CMK (cell line): ENCODE measurements at regions not wholly inside any gene's neighbourhood (a gene's known extent, or its start where the extent isn't known, plus 50 kb on each side); places are given as distances from the start of the nearest gene placed in this dataset.

Experiments
- DNase-seq: peaks from one replicate; pipeline ENCODE4 v3.0.0-alpha.2; 2010; ENCODE audit warnings: low read depth

GRCh38 chr3:159127021-159127392 is 325.2 kb downstream of the MFSD1 start:
- DNase-seq, result no peak

GRCh38 chr3:159128628-159129027 is 326.8 kb downstream of the MFSD1 start:
- no peak for DNase-seq

DNA sequence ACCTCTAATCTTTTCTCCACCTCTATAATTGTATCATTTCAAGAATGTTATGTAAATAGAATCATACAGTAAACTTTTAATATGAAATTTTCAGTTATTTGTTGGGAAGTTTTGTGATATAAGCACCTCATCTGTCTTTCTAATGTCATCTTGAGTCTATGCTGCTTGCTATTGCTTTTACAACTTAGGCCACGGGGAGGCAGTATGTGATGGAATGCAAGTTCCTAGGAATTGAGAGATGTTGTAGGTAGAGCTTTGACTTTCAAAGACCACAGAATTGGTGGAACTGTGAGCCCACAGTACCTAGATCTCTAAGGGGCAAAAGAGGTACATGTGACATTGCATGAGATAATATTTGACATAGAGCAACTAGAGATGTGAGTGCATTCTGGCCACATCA is 328.3 kb downstream of the MFSD1 start:
- no peak for DNase-seq

- no peak for DNase-seq
Measured at GRCh38 chr3:159131376-159131775, 329.5 kb downstream of the MFSD1 start.

DNA sequence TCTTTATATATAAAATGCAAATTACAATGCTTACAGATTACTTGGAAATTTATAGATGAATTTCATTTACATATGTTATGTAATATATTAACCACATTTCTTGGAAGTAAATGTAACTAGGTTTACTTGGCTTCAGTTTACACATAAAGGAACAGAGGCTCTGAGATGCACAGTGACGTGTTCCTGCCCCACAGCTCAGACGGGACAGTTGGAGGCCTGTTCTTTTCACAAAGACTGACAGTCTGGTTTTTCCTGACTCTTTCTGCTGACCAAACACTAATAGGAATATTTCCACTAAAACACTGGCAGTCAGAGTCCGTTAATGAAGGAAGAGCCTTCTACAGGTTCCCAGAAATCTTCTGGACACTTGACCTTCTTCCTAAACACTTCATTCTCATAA is 336.1 kb downstream of the MFSD1 start:
- DNase-seq, result no peak

- no peak for DNase-seq
Measured at GRCh38 chr3:159139326-159139725, 337.5 kb downstream of the MFSD1 start.

- no peak for DNase-seq
Measured at GRCh38 chr3:159144472-159144871, 342.6 kb downstream of the MFSD1 start.

DNA sequence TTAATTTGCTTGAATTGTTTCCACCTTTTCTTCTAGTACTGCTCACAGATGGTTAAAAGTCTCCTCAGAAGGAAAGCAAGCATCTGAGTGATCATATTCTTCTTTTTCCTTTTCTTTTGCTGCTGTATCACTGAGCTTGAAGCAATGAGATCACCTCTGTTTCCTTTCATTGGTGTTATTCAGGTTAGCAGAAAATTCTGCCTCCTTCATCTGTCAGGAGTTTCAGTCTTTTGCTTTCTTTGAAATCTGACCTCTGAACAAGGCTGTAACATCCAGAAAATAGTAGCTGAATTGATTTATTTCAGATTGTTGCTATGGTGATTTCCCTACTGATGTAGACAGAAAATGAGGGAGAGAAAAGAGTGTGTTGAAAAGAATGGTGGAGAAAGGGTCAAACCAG is 343.0 kb downstream of the MFSD1 start:
- no peak for DNase-seq

DNA sequence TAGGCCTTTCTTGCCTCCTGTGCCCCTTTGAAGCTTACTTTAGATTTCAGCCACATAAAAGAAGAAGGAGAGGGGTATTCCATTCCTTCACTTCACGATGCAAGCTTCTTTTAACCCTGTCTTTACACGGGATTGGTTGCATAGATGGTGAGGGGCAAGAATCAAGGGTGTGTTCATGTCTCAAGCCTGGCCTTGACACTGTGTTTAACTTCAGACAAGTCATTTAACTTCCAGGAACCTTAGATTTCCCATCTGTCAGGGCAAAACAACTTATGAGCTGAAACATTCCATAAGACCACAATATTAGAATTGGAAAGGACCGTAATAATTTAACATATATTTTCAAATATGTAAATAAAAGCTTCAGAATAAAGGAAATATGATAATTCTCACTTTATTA is 344.5 kb downstream of the MFSD1 start:
- DNase-seq, result no peak

DNA sequence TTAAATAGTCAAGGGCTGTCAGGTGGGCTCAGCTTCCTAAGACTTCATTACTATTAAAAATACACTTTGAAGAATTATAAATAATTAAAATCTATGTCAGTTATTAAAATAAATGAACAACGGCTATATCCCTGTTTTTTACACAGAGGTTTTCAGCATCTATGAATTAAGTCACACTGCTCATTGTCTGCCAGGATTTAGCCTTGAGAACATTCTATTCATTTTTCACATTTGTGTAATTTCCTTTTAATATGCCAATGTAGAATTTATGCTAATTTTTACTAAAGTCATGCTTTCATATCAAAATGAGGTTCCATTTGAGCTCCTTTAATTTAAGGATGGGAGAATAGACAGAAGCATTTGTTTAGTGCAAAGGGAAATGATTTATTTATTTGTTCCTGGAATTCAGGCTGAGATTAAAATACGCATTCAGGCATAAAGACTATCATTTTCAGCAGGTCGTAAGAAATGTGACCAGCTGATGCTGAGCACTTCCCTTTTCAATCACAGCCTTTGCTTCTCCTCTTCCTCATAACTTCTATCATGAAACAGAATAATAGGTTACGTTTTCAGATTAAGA is 345.1 kb downstream of the MFSD1 start:
- DNase-seq, result no peak

- no peak for DNase-seq
Measured at GRCh38 chr3:159147813-159148212, 346.0 kb downstream of the MFSD1 start.

GRCh38 chr3:159148466-159148865 is 346.6 kb downstream of the MFSD1 start:
- DNase-seq, result no peak

DNA sequence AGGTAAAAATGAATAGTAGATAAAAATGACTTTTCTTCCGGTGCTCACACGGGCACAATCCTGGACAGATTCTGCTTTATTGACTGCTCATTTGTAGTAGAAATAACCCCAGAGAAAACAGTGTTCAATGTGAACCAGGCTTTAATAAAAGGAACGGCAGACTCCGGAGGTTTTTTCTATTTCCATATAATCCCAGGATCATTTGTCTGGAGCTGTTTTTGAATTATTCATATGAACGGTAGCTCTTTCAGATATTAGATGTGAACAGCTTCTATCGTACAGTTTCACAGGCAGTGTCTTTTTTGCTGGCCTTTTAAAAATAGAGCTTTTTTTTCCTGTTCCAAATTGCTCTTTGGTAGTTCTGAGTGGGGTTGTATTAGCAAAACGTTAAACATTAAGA is 347.3 kb downstream of the MFSD1 start:
- DNase-seq, result no peak

DNA sequence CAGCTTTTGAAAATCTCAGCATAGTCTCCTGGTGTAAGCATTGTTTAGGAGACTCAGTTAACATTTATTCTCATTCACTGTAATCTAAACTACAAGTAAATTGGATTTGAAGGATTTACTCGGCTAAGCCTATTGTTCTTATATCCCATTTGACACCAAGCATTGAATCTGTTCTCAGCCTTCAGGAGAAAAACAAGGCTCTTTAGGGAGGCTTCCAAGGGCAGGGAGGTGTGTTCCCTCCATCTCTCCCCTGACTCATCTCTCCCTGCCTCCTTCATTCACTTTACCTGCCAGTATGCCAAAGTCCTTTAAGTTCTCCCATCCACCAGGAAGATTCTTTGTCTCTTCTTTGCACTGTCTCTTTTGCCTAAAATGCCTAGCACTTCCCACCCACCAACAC is 347.8 kb downstream of the MFSD1 start:
- no peak for DNase-seq

DNA sequence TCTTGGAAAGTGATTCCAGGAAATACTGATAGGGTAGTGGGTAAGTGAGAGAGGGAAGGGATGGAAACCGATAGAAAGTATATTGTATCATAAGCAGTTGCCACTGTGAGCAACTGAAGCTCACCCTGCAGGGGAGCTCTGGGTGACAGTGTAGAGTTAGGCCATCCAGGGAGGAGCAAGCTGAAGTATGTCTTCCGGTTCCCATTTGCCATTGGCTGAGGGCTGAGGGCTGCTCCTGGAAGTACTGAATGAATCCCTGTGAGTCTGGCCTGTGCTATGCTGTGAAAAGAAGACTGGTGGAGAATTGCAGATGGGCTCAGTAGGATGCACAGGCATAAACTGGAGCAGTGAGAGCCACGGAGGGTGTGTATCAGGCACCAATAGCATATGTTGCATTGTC is 348.3 kb downstream of the MFSD1 start:
- no peak for DNase-seq

DNA sequence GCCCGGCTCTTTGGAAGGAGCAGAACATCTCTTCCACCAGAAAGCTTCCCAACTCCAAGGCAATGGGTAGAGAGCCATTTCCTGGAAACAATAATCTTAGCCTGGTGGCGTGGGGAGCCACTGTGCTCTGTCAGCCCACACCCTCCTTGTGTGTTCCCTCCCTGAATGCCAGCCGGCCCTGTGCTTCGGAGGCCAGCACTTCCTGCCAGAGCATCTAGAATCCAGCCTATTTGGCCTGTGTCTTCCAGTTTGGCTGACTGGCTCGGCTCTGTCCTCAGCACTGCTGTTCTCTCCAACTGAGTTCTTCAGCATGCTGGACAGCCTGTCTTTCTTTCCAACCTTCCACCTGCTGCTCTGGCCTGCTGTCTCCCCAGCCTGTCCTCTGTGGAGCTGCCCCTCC is 349.3 kb downstream of the MFSD1 start:
- DNase-seq, result no peak

- no peak for DNase-seq
Measured at GRCh38 chr3:159157275-159157674, 355.4 kb downstream of the MFSD1 start.

DNA sequence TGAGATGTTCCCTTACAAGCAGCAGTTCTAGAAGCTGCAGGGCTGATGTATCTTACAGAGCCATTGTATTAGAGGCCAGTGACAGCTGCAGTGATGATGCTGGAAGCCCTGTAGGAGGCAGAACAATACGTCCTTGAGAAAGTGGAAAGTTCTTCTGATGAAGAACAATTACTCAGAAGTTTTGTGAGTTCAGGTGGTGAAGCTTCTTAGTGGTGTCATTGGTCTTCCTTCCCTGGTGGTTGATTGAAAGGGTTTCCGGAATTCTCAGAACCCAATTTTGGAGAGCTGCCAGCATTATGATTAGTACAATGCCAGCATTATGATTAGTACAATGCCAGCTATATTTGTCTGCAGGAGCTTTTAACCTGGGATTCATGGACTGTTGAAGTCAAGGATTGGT is 356.4 kb downstream of the MFSD1 start:
- DNase-seq, result no peak

GRCh38 chr3:159158801-159159200 is 356.9 kb downstream of the MFSD1 start:
- no peak for DNase-seq

DNA sequence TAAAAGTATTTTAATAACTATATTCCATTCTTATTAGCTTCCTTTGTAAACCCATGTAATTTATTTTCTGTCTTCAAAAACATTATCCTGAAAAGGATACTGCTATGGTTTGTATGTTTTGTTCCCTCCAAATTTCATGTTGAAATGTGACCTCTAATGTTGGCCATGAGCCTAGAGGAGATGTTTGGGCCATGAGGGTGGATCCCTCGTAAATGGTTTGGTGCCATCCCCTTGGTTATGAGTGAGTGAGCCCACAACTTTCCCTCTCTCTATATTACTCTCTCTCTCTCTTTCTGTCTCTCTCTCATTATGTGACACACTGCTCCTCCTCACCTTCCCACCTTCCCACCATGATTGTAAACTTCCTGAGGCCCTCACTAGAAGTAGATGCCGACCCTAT is 357.7 kb downstream of the MFSD1 start:
- no peak for DNase-seq

DNA sequence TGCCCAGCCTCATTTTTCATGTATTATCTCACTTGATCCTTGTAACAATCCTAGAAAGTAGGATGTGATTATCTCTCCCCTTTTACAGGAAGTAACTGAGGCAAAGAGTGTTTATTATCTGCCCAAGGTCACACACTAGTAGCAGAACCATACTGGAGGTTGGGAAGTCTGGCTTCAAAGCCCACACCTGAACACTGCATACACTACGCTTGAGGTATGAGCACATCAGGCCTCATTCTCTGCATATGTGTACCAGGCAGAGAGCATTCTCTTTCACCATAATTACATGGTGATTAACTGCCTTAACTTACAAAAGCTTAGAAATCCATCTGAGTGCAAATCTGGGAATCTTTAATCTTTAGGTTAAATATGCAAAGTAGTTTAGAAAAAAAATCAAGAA is 361.8 kb downstream of the MFSD1 start:
- no peak for DNase-seq

- no peak for DNase-seq
Measured at GRCh38 chr3:159165961-159166360, 364.1 kb downstream of the MFSD1 start.

- DNase-seq, result no peak
Measured at GRCh38 chr3:159166899-159167586, 365.2 kb downstream of the MFSD1 start.

- DNase-seq, result no peak
Measured at GRCh38 chr3:159168788-159169187, 366.9 kb downstream of the MFSD1 start.
